ENCODE measurements at regions not wholly inside any gene's neighbourhood (a gene's known extent, or its start where the extent isn't known, plus 50 kb on each side); places are given as distances from the start of the nearest gene placed in this dataset.

DNA sequence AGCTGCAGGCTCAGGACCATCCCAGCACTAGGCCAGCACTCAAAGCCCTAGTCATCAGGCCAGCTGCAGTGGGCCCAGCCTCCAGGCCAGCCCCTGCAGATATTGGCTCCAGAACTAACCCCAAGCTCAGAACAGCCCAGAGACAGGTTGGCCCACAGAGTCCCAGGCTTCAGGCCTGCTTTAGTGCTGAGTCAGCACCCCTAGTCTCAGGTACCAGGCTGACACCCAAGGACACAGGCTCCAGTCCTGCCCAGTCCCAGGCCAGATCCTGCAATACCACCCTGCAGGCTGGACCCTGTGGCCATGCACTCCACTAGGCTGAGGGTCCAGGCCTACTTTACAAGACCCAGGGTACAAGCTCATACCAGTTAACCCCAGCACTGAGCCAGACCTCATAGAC is 234.4 kb upstream of the GPRIN3 start:
- DNase-seq: no peak
- no peak overlapping the region for H3K4me3 Mint-ChIP-seq
- no peak overlapping the region for H3K27ac Mint-ChIP-seq
- peaks cover 2% of the 10 kb centered on the region for H3K36me3 Mint-ChIP-seq
- peaks cover 4% of the 10 kb centered on the region for H3K4me1 Mint-ChIP-seq
- peaks cover 20% of the 10 kb centered on the region for H3K9me3 Mint-ChIP-seq
- peaks cover 4% of the 10 kb centered on the region for H3K27me3 Mint-ChIP-seq

- Mint-ChIP-seq H3K4me3 (no peak overlapping the region), H3K9me3 (peaks cover 17% of the 10 kb centered on the region), H3K27me3 (peaks cover 12% of the 10 kb centered on the region), H3K4me1 (peaks cover 4% of the 10 kb centered on the region), H3K27ac (no peak overlapping the region), H3K36me3 (peaks cover 2% of the 10 kb centered on the region)
- DNase-seq: no peak
These were observed 232.5 kb upstream of the GPRIN3 start for GRCh38 chr4:89539797-89540711.

DNA sequence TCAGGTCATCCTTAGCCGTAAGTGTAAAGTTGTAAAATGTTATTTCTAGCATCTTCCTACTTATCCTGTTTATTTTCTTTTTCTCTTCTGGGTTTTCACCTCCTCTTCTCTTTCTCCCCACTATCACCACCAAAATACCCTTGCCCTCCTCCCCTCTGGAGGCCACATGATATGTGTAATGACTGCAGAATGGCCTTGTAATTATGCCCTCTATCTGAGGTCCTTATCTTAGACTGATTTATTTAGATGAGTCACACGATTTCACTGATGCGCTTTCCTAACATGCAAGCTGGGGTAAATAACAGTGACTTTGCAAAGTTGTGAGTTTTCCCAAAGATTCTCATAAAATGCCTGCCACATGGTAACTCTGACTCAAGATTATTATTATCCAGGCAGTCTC is 231.8 kb upstream of the GPRIN3 start:
- Mint-ChIP-seq H3K4me1 (peaks cover 4% of the 10 kb centered on the region), H3K36me3 (peaks cover 2% of the 10 kb centered on the region), H3K27me3 (peaks cover 15% of the 10 kb centered on the region), H3K27ac (no peak overlapping the region), H3K9me3 (peaks cover 11% of the 10 kb centered on the region), H3K4me3 (no peak overlapping the region)
- no peak for DNase-seq

- H3K27ac Mint-ChIP-seq: no peak overlapping the region
- DNase-seq: no peak
- no peak overlapping the region for H3K4me3 Mint-ChIP-seq
- peaks cover 2% of the 10 kb centered on the region for H3K36me3 Mint-ChIP-seq
- peaks cover 15% of the 10 kb centered on the region for H3K27me3 Mint-ChIP-seq
- H3K4me1 Mint-ChIP-seq: peaks cover 4% of the 10 kb centered on the region
- H3K9me3 Mint-ChIP-seq: peaks cover 10% of the 10 kb centered on the region
These were observed 231.3 kb upstream of the GPRIN3 start for GRCh38 chr4:89538886-89539285.

- Mint-ChIP-seq H3K4me1 (peaks cover 4% of the 10 kb centered on the region), H3K27ac (no peak overlapping the region), H3K9me3 (peaks cover 5% of the 10 kb centered on the region), H3K36me3 (no peaks in the 10 kb centered on the region), H3K27me3 (peaks cover 15% of the 10 kb centered on the region), H3K4me3 (no peak overlapping the region)
- DNase-seq: no peak
These were observed 230.6 kb upstream of the GPRIN3 start for GRCh38 chr4:89538171-89538570.

- Mint-ChIP-seq H3K4me3 (no peak overlapping the region), H3K27me3 (peaks cover 15% of the 10 kb centered on the region), H3K9me3 (no peaks in the 10 kb centered on the region), H3K27ac (no peak overlapping the region), H3K4me1 (peaks cover 4% of the 10 kb centered on the region), H3K36me3 (no peaks in the 10 kb centered on the region)
- no peak for DNase-seq
These were observed 229.7 kb upstream of the GPRIN3 start for GRCh38 chr4:89537281-89537680.

- Mint-ChIP-seq H3K27me3 (peaks cover 28% of the 10 kb centered on the region), H3K4me1 (peaks cover 3% of the 10 kb centered on the region), H3K9me3 (no peaks in the 10 kb centered on the region), H3K36me3 (no peaks in the 10 kb centered on the region), H3K27ac (no peak overlapping the region), H3K4me3 (no peak overlapping the region)
- no peak for DNase-seq
These were observed 227.7 kb upstream of the GPRIN3 start for GRCh38 chr4:89535251-89535650.

DNA sequence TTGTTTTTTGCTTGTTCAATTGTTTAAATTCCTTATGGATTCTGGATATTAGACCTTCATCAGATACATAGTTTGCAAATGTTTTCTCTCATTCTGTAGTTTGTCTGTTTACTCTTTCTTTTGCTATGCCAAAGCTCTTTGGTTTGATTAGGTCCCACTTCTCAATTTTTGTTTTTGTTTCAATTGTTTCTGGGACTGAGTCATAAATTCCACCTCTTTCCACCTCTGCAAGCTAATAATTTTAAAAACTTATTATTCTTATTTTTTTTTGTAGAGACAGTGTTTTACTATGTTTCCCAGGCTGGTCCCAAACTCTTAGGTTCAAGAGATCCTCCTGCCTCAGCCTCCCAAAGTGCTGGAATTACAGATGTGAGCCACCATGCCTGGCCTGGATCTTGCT is 226.8 kb upstream of the GPRIN3 start:
- H3K36me3 Mint-ChIP-seq: no peaks in the 10 kb centered on the region
- H3K27me3 Mint-ChIP-seq: peaks cover 36% of the 10 kb centered on the region
- no peak overlapping the region for H3K4me3 Mint-ChIP-seq
- no peak overlapping the region for H3K27ac Mint-ChIP-seq
- H3K9me3 Mint-ChIP-seq: no peaks in the 10 kb centered on the region
- no peak for DNase-seq
- no peaks in the 10 kb centered on the region for H3K4me1 Mint-ChIP-seq

- H3K4me1 Mint-ChIP-seq: peaks cover 10% of the 10 kb centered on the region
- no peak overlapping the region for H3K4me3 Mint-ChIP-seq
- peaks cover 47% of the 10 kb centered on the region for H3K27me3 Mint-ChIP-seq
- H3K36me3 Mint-ChIP-seq: no peaks in the 10 kb centered on the region
- H3K9me3 Mint-ChIP-seq: no peaks in the 10 kb centered on the region
- no peak for DNase-seq
- H3K27ac Mint-ChIP-seq: no peak overlapping the region
These were observed 224.5 kb upstream of the GPRIN3 start for GRCh38 chr4:89531932-89532640.

GRCh38 chr4:89528526-89529133 is 221.0 kb upstream of the GPRIN3 start:
- Mint-ChIP-seq H3K27ac (no peak overlapping the region), H3K27me3 (peaks cover 60% of the 10 kb centered on the region), H3K4me3 (no peak overlapping the region), H3K4me1 (peaks cover 10% of the 10 kb centered on the region), H3K36me3 (no peaks in the 10 kb centered on the region), H3K9me3 (no peaks in the 10 kb centered on the region)
- DNase-seq: no peak

- H3K9me3 Mint-ChIP-seq: no peaks in the 10 kb centered on the region
- H3K36me3 Mint-ChIP-seq: no peaks in the 10 kb centered on the region
- H3K27ac Mint-ChIP-seq: no peak overlapping the region
- DNase-seq: no peak
- H3K4me1 Mint-ChIP-seq: no peaks in the 10 kb centered on the region
- H3K4me3 Mint-ChIP-seq: no peak overlapping the region
- peaks cover 61% of the 10 kb centered on the region for H3K27me3 Mint-ChIP-seq
These were observed 214.2 kb upstream of the GPRIN3 start for GRCh38 chr4:89521826-89522225.

DNA sequence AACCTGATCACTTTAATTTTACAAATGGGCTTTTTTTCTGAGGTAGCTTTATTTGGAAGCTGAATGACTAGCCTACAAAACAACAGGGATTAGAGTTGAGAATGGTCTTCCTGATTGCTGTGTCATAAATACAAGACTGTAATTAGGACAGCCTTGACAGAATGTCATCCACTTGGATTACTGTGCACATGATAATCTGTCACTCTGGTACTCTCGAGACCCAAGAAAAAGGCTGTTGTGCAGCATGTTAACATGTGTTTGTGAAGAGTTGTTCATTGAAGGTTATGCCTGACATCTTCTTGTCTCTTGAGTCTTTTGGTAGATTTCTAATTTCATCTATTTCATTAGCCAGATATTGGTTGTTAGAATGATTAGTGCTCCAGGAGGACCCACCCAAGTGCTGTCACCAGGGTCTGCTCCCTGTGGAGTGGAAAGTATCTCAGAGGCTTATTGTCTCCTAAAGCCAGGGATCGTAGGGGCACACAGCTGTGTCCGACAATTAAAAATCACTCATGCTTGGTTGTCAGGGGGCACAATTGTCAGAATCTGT is 212.2 kb upstream of the GPRIN3 start:
- Mint-ChIP-seq H3K27me3 (peaks cover 44% of the 10 kb centered on the region), H3K4me3 (no peak overlapping the region), H3K4me1 (no peaks in the 10 kb centered on the region), H3K27ac (no peak overlapping the region), H3K36me3 (no peaks in the 10 kb centered on the region), H3K9me3 (no peaks in the 10 kb centered on the region)
- no peak for DNase-seq

DNA sequence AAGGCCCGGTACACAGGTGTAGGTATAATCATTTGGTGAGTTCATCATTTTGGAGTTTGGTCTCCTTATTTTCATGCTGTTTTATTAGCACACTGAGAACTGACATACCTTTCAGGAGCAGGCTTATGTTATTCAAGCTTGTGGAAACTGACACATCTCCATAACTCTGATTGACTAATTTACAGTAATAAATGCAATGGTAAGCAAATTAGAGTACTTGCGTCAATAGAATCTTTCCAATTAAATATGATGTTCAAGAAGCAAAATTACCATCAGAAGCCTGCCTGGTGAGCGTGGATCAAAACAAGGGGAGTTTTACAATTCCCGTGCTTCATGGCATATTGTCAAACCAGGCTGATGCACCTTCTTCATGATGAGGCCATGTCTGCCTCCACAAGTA is 210.7 kb upstream of the GPRIN3 start:
- DNase-seq: no peak
- no peak overlapping the region for H3K4me3 Mint-ChIP-seq
- H3K36me3 Mint-ChIP-seq: no peaks in the 10 kb centered on the region
- H3K9me3 Mint-ChIP-seq: no peaks in the 10 kb centered on the region
- H3K27me3 Mint-ChIP-seq: peaks cover 37% of the 10 kb centered on the region
- no peak overlapping the region for H3K27ac Mint-ChIP-seq
- no peaks in the 10 kb centered on the region for H3K4me1 Mint-ChIP-seq

DNA sequence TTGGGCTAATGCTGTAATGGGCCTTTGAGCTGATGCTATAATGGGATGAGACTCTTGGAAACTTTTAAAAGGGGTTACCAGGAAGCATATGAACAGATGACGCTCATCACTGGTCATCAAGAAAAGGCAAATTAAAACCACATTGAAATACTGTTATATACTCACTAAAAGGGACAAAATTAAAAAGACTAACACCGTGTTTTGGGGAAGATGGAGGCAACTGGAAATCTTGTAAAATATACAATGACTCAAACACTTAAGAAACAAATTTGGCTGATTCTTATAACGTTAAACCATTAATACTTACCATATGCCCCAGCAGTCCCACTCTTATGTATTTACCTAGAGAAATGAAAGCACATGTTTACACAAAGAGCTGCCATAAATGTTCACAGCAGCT is 207.2 kb upstream of the GPRIN3 start:
- H3K9me3 Mint-ChIP-seq: no peaks in the 10 kb centered on the region
- H3K36me3 Mint-ChIP-seq: no peaks in the 10 kb centered on the region
- H3K27ac Mint-ChIP-seq: no peak overlapping the region
- peaks cover 6% of the 10 kb centered on the region for H3K4me1 Mint-ChIP-seq
- peaks cover 18% of the 10 kb centered on the region for H3K27me3 Mint-ChIP-seq
- no peak for DNase-seq
- no peak overlapping the region for H3K4me3 Mint-ChIP-seq

- Mint-ChIP-seq H3K27me3 (peaks cover 5% of the 10 kb centered on the region), H3K4me1 (peaks cover 15% of the 10 kb centered on the region), H3K9me3 (peaks cover 3% of the 10 kb centered on the region), H3K27ac (no peak overlapping the region), H3K4me3 (no peak overlapping the region), H3K36me3 (peaks cover 3% of the 10 kb centered on the region)
- no peak for DNase-seq
These were observed 204.2 kb upstream of the GPRIN3 start for GRCh38 chr4:89511776-89512175.

Data from activated naive CD8-positive, alpha-beta T cell treated with anti-CD3 and anti-CD28 coated beads for 36 hours (primary cell).